Lung (tissue), 11 donors: ENCODE measurements at regions not wholly inside any gene's neighbourhood (a gene's known extent, or its start where the extent isn't known, plus 50 kb on each side); places are given as distances from the start of the nearest gene placed in this dataset.
A peak's percentile ranks its signal among the peaks of the same experiment; 100 is the strongest.

Experiments
- ATAC-seq: fragments of 200-7000 bp; cut with Tn5 transposase; one replicate; pipeline ENCODE4 v1.9.1; 2020; ENCODE audit warnings: moderate number of reproducible peaks; ENCODE audit not compliant: insufficient read depth, low FRiP score
- DNase-seq, 3 donors: peaks; one replicate each; pipeline ENCODE4 v3.0.0-alpha.2; 2013 to 2017
- H3K27ac ChIP-seq, 2 donors: one replicate each; pipeline ENCODE4 v1.5.1; 2013; ENCODE audit warnings: mild to moderate bottlenecking in 2 of 2, moderate library complexity in 2 of 2, control low read depth in 1 of 2, inconsistent platforms in 1 of 2, low read depth in 1 of 2, low read length in 1 of 2
- H3K27me3 ChIP-seq, 3 donors: one replicate each; pipeline ENCODE4 v1.5.1; 2013; ENCODE audit warnings: low read length in 2 of 3; ENCODE audit not compliant: control insufficient read depth in 3 of 3, insufficient read depth in 3 of 3
- H3K36me3 ChIP-seq, 4 donors: one replicate each; pipeline ENCODE4 v1.5.1; 2013; ENCODE audit warnings: low read length in 4 of 4, mild to moderate bottlenecking in 1 of 4, moderate library complexity in 1 of 4; ENCODE audit not compliant: control insufficient read depth in 4 of 4, insufficient read depth in 4 of 4
- H3K4me1 ChIP-seq, 5 donors: one replicate each; pipeline ENCODE4 v1.5.1; 2013; ENCODE audit warnings: low read length in 5 of 5, mild to moderate bottlenecking in 2 of 5, moderate library complexity in 1 of 5; ENCODE audit not compliant: control insufficient read depth in 5 of 5, insufficient read depth in 5 of 5
- H3K4me3 ChIP-seq: one replicate; pipeline ENCODE4 v1.5.1; 2013; ENCODE audit warnings: mild to moderate bottlenecking, control low read depth, moderate library complexity
- H3K9ac ChIP-seq, 2 donors: one replicate each; pipeline ENCODE4 v1.5.1; 2013; ENCODE audit warnings: low read length in 2 of 2, control low read depth in 1 of 2; ENCODE audit not compliant: insufficient read depth in 1 of 2
- H3K9me3 ChIP-seq, 4 donors: one replicate each; pipeline ENCODE4 v1.5.1; 2013; ENCODE audit warnings: low read length in 3 of 4, mild to moderate bottlenecking in 1 of 4, moderate library complexity in 1 of 4; ENCODE audit not compliant: control insufficient read depth in 4 of 4, insufficient read depth in 3 of 4
- CTCF ChIP-seq: IDR thresholded peaks from 2 replicates; pipeline ENCODE4 v1.5.1; 2012; ENCODE audit warnings: mild to moderate bottlenecking; ENCODE audit errors: control extremely low read depth, extremely low read depth
- WGBS, 2 donors: extraction: QIAGEN DNeasy Blood & Tissue Kit; methylation state at CpG; one replicate each; pipeline ENCODE4 v1.1.7; 2013; 5-methylcytosine and 5-hydroxymethylcytosine counted together
- donor health status: control.
- donor health status: control.
- donor health status: Bipolar disorder and iron deficiency.
- donor health status: healthy.
- donor health status: DM: yes; HTN: yes; CAD: no.

- Histone ChIP-seq H3K9me3 (no peaks in the 10 kb centered on the region), H3K27me3 (no peaks in the 10 kb centered on the region), H3K9ac (no peak overlapping the region), H3K4me3 (no peak overlapping the region), H3K27ac (no peak overlapping the region), H3K36me3 (no peaks in the 10 kb centered on the region), H3K4me1 (peaks cover 0 to 12% (median 1%) of the 10 kb centered on the region in 5 donors)
- TF ChIP-seq CTCF: no peak
- peak in 1 of 3 donors; percentile 38 for DNase-seq
- WGBS, 2 donors: 76 to 83% methylated on average over 10 of the region's 10 CpGs
- ATAC-seq: no peak
Observed at GRCh38 chr11:95589893-95590612, 199.5 kb downstream of the FAM76B start.

- DNase-seq (no peak), ATAC-seq (no peak)
- Histone ChIP-seq H3K27me3 (no peaks in the 10 kb centered on the region), H3K4me3 (no peak overlapping the region), H3K9ac (no peak overlapping the region), H3K9me3 (no peaks in the 10 kb centered on the region), H3K4me1 (peaks cover 0 to 12% (median 1%) of the 10 kb centered on the region in 5 donors), H3K27ac (no peak overlapping the region), H3K36me3 (no peaks in the 10 kb centered on the region)
- TF ChIP-seq CTCF: no peak
- WGBS, 2 donors: 94 to 99% methylated on average over 3 of the region's 3 CpGs
Observed at GRCh38 chr11:95588821-95589220, 200.8 kb downstream of the FAM76B start.

- Histone ChIP-seq H3K4me1 (peaks cover 0 to under 1% (median 0%) of the 10 kb centered on the region in 5 donors), H3K27ac (no peak overlapping the region), H3K36me3 (no peaks in the 10 kb centered on the region), H3K9me3 (no peaks in the 10 kb centered on the region), H3K27me3 (no peaks in the 10 kb centered on the region), H3K4me3 (no peak overlapping the region), H3K9ac (no peak overlapping the region)
- TF ChIP-seq CTCF: no peak
- 80 to 83% methylated on average over 4 of the region's 4 CpGs for WGBS, 2 donors
- ATAC-seq (no peak), DNase-seq (no peak)
Observed at GRCh38 chr11:95586661-95587060, 202.9 kb downstream of the FAM76B start.

- Histone ChIP-seq H3K27ac (no peak overlapping the region), H3K9me3 (no peaks in the 10 kb centered on the region), H3K36me3 (no peaks in the 10 kb centered on the region), H3K27me3 (no peaks in the 10 kb centered on the region), H3K9ac (no peak overlapping the region), H3K4me1 (no peaks in the 10 kb centered on the region), H3K4me3 (no peak overlapping the region)
- no peak for DNase-seq
- 95 to 98% methylated on average over 1 of the region's 1 CpG for WGBS, 2 donors
- ATAC-seq: no peak
- TF ChIP-seq CTCF: no peak
Observed at GRCh38 chr11:95586155-95586554, 203.4 kb downstream of the FAM76B start.
